Suprapubic skin (tissue), 4 donors: ENCODE measurements at regions not wholly inside any gene's neighbourhood (a gene's known extent, or its start where the extent isn't known, plus 50 kb on each side); places are given as distances from the start of the nearest gene placed in this dataset.

Source experiments
- DNase-seq, 2 donors: peaks; one replicate each; pipeline ENCODE4 v3.0.0-alpha.2; 2019; ENCODE audit warnings: low spot score in 2 of 2
- H3K27ac ChIP-seq: fragments of 200-600 bp; sonication (generic); one replicate; pipeline ENCODE4 v1.5.1; 2019
- H3K27me3 ChIP-seq: fragments of 200-600 bp; sonication (generic); one replicate; pipeline ENCODE4 v1.5.1; 2019
- H3K36me3 ChIP-seq: fragments of 200-600 bp; sonication (generic); one replicate; pipeline ENCODE4 v1.5.1; 2019
- H3K4me1 ChIP-seq: fragments of 200-600 bp; sonication (generic); one replicate; pipeline ENCODE4 v1.5.1; 2019
- H3K4me3 ChIP-seq: fragments of 200-600 bp; sonication (generic); one replicate; pipeline ENCODE4 v1.5.1; 2019; ENCODE audit warnings: mild to moderate bottlenecking
- H3K9me3 ChIP-seq: fragments of 200-600 bp; sonication (generic); one replicate; pipeline ENCODE4 v1.5.1; 2019
- CTCF ChIP-seq, 2 donors: fragments of 200-600 bp in 1 of 2; fragments of 450-650 bp in 1 of 2; sonication (generic) in 1 of 2; IDR thresholded peaks; one replicate each; pipeline ENCODE4 v1.5.1; 2016 to 2019; ENCODE audit warnings: antibody characterized with exemption in 2 of 2, mild to moderate bottlenecking in 1 of 2, moderate library complexity in 1 of 2
- EP300 ChIP-seq: sonication (generic); formaldehyde crosslinking; IDR thresholded peaks from one replicate; pipeline ENCODE4 v1.6.1; 2017; ENCODE audit warnings: antibody characterized with exemption
- POLR2A ChIP-seq, 2 donors: fragments of 450-650 bp; IDR thresholded peaks; one replicate each; pipeline ENCODE4 v1.6.1; 2017; ENCODE audit warnings: antibody characterized with exemption in 2 of 2, mild to moderate bottlenecking in 2 of 2, moderate library complexity in 2 of 2
- POLR2AphosphoS5 ChIP-seq, 3 donors: sonication (generic); formaldehyde crosslinking; IDR thresholded peaks; one replicate each; pipeline ENCODE4 v1.6.1; 2017; ENCODE audit warnings: antibody characterized with exemption in 3 of 3
- WGBS: methylation state at CpG from one replicate; pipeline ENCODE4 v1.1.5; 2018; 5-methylcytosine and 5-hydroxymethylcytosine counted together

DNA sequence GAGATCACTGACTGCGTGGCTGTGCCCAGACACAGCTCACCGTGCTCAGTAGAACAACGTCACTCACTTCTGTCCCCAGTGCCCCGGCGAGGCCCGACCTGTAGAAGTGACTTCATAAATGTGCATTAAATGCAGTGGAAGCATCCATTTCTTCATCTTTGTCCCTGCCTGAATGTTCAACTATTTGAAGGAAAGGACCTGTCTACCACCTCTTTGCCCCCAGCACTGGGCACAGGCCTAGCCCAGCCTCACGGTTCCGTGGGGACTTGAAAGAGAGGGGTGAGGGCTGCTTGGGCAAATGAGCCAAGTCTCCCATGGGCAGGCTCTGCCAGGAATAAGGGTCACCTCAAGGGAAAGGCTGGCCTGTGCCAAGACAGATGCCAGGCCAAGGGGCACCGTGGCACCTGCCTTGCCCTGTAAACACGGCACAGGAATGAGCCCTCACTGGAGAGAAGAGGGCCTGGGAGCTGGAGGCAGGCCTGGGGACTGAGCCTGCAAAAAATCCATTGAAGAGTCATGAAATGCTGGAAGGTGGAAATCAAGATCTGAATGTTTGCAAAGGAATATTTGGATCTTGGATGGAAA lies 845.3 kb downstream of the BRD1 start:
- 95% methylated on average over 10 of the region's 10 CpGs for WGBS
- TF ChIP-seq POLR2AphosphoS5 (IDR thresholded peaks at IDR 0.05) (no peak), POLR2A (IDR thresholded peaks at IDR 0.05) (no peak), CTCF (IDR thresholded peaks at IDR 0.05) (no peak), EP300 (no peak)

GRCh38 chr22:48981371-48982061 lies 846.2 kb downstream of the BRD1 start:
- Histone ChIP-seq H3K27me3 (peaks cover 42% of the 10 kb centered on the region), H3K4me3 (no peak overlapping the region), H3K27ac (no peak overlapping the region), H3K36me3 (no peaks in the 10 kb centered on the region), H3K9me3 (no peaks in the 10 kb centered on the region), H3K4me1 (no peaks in the 10 kb centered on the region)
- TF ChIP-seq EP300: no peak
- TF ChIP-seq POLR2A (IDR thresholded peaks at IDR 0.05): no peak
- TF ChIP-seq CTCF (IDR thresholded peaks at IDR 0.05): no peak
- TF ChIP-seq POLR2AphosphoS5 (IDR thresholded peaks at IDR 0.05): no peak
- 62% methylated on average over 20 of the region's 20 CpGs for WGBS
- DNase-seq: no peak

More for the DNA sequence above, 845.3 kb downstream of the BRD1 start:
- H3K4me3 ChIP-seq: no peak overlapping the region
- no peaks in the 10 kb centered on the region for H3K36me3 ChIP-seq
- H3K9me3 ChIP-seq: no peaks in the 10 kb centered on the region
- no peak for DNase-seq
- no peak overlapping the region for H3K27ac ChIP-seq
- H3K27me3 ChIP-seq: peaks cover 33% of the 10 kb centered on the region
- no peaks in the 10 kb centered on the region for H3K4me1 ChIP-seq

DNA sequence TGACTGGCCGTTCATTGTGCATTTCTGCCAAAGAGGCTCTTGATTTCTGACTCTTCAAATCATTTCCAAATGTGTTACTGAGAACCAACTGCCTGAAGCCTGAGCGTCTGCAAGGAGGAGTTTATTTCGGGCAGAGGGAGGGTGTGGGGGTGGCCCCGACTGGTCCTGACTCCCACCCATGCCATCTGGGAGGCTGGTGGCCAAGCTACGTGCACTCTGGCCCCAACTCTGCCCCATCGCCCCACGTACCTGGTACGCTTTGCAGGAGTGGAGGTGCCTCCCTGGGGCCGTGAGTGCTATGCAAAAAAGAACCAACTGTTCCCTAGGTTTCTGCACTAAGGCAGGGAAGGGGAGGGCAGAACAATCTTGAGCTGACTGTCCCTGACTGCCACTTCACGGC lies 846.8 kb downstream of the BRD1 start:
- WGBS: 23% methylated on average over 6 of the region's 10 CpGs

DNA sequence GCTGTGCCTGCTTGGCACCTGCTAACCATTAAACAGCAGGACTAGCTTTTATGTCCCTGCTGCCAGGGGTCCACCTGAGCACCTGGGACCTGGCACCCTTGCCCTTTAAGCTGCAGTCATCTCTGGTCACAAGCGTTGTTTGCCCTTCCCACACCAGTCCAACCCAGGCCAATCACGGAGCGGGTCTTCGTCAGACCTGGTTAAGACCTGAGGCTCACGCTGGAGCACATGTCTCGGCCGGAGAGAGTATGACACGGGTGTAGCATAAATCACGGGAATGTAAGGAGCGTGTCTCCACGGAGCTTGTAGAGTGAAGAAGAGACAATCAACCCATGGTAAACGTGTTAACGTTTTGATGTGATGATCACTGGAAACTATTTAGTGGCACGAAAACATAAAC lies 847.3 kb downstream of the BRD1 start:
- TF ChIP-seq EP300: no peak
- TF ChIP-seq CTCF (IDR thresholded peaks at IDR 0.05): no peak
- no peak for TF ChIP-seq POLR2AphosphoS5 (IDR thresholded peaks at IDR 0.05)
- no peak for TF ChIP-seq POLR2A (IDR thresholded peaks at IDR 0.05)
- WGBS: 61% methylated on average over 14 of the region's 14 CpGs

More for the DNA sequence above, 846.8 kb downstream of the BRD1 start:
- Histone ChIP-seq H3K9me3 (no peaks in the 10 kb centered on the region), H3K4me1 (no peaks in the 10 kb centered on the region), H3K27ac (no peak overlapping the region), H3K4me3 (no peak overlapping the region), H3K36me3 (no peaks in the 10 kb centered on the region), H3K27me3 (peaks cover 48% of the 10 kb centered on the region)
- TF ChIP-seq POLR2A (IDR thresholded peaks at IDR 0.05): no peak
- TF ChIP-seq CTCF (IDR thresholded peaks at IDR 0.05): no peak
- TF ChIP-seq POLR2AphosphoS5 (IDR thresholded peaks at IDR 0.05): no peak
- no peak for TF ChIP-seq EP300
- no peak for DNase-seq

DNA sequence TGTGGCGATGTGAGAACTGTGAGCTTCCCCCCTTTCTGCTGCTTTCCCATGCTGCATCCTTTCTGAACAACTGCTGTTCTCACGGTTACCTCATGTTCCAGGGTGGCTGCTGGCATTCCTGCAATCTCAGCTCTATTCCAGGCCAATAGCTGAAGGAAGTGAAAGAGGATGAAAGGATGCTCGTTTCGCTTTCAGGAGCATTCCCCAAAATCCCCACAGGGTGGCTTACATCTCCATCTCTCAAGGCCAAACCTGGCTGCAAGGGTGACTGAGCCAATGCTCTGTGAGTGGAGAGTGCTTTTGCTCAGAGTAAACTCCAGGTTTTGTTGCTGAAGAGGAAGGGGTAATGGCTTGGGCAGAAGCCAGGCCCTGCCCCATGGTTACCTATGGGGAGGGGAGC lies 848.2 kb downstream of the BRD1 start:
- TF ChIP-seq POLR2A (IDR thresholded peaks at IDR 0.05) (no peak), POLR2AphosphoS5 (IDR thresholded peaks at IDR 0.05) (no peak), CTCF (IDR thresholded peaks at IDR 0.05) (no peak), EP300 (no peak)
- Histone ChIP-seq H3K4me3 (no peak overlapping the region), H3K4me1 (no peaks in the 10 kb centered on the region), H3K27me3 (peaks cover 62% of the 10 kb centered on the region), H3K27ac (no peak overlapping the region), H3K9me3 (no peaks in the 10 kb centered on the region), H3K36me3 (no peaks in the 10 kb centered on the region)
- 57% methylated on average over 4 of the region's 4 CpGs for WGBS
- DNase-seq: no peak

More for the DNA sequence above, 847.3 kb downstream of the BRD1 start:
- no peak for DNase-seq
- H3K4me1 ChIP-seq: no peaks in the 10 kb centered on the region
- H3K36me3 ChIP-seq: no peaks in the 10 kb centered on the region
- H3K27me3 ChIP-seq: peaks cover 53% of the 10 kb centered on the region
- no peak overlapping the region for H3K4me3 ChIP-seq
- no peak overlapping the region for H3K27ac ChIP-seq
- H3K9me3 ChIP-seq: no peaks in the 10 kb centered on the region
